Keratinocyte (primary cell): ENCODE measurements at regions not wholly inside any gene's neighbourhood (a gene's known extent, or its start where the extent isn't known, plus 50 kb on each side); places are given as distances from the start of the nearest gene placed in this dataset.

ENCODE experiments used
- DNase-seq: peaks from one replicate; pipeline ENCODE4 v3.0.0-alpha.2; 2011; ENCODE audit warnings: low read depth, missing footprints, low spot score
- FAIRE-seq: peaks from 2 replicates; lab custom pipeline; 2011; peaks lifted over from hg19 to GRCh38; lab: Jason Lieb, UNC
- H2AFZ ChIP-seq: 2 replicates; pipeline ENCODE4 v1.6.0; 2012; ENCODE audit warnings: low read length, control low read depth, inconsistent platforms; ENCODE audit not compliant: control insufficient read depth
- H3K27ac ChIP-seq: 2 replicates; pipeline ENCODE4 v1.5.1; 2011; ENCODE audit warnings: low read length; ENCODE audit not compliant: control insufficient read depth, insufficient read depth
- H3K27me3 ChIP-seq: 3 replicates; pipeline ENCODE4 v1.6.0; 2011; ENCODE audit warnings: low read length; ENCODE audit not compliant: control insufficient read depth, insufficient read depth; ENCODE audit errors: extremely low read depth
- H3K36me3 ChIP-seq, 2 experiments: 2 replicates in 1 of 2; 3 replicates in 1 of 2; pipeline ENCODE4 v1.5.1; 2011; ENCODE audit warnings: low read length in 2 of 2, mild to moderate bottlenecking in 1 of 2; ENCODE audit not compliant: control insufficient read depth in 2 of 2, insufficient read depth in 2 of 2; ENCODE audit errors: extremely low read depth in 1 of 2
- H3K4me1 ChIP-seq: 3 replicates; pipeline ENCODE4 v1.5.1; 2011; ENCODE audit warnings: low read length; ENCODE audit not compliant: control insufficient read depth, insufficient read depth; ENCODE audit errors: extremely low read depth
- H3K4me2 ChIP-seq: 3 replicates; pipeline ENCODE4 v1.6.0; 2011; ENCODE audit warnings: low read depth, low read length; ENCODE audit not compliant: control insufficient read depth, insufficient read depth; ENCODE audit errors: extremely low read depth
- H3K4me3 ChIP-seq, 3 experiments: fragments of 200-600 bp in 1 of 3; sonication (generic) in 1 of 3; 2 replicates in 2 of 3; 3 replicates in 1 of 3; pipeline ENCODE4 v1.5.1; 2011 to 2016; ENCODE audit warnings: low read length in 3 of 3, mild to moderate bottlenecking in 3 of 3, control low read depth in 2 of 3, inconsistent platforms in 1 of 3, low read depth in 1 of 3, mixed read lengths in 1 of 3, mixed run types in 1 of 3, moderate library complexity in 1 of 3; ENCODE audit not compliant: control insufficient read depth in 2 of 3, insufficient read depth in 2 of 3; ENCODE audit errors: extremely low read depth in 1 of 3
- H3K79me2 ChIP-seq: 2 replicates; pipeline ENCODE4 v1.6.0; 2012; ENCODE audit warnings: low read length; ENCODE audit not compliant: control insufficient read depth, insufficient read depth
- H3K9ac ChIP-seq: 3 replicates; pipeline ENCODE4 v1.6.0; 2011; ENCODE audit warnings: low read length; ENCODE audit not compliant: control insufficient read depth, insufficient read depth; ENCODE audit errors: extremely low read depth
- H3K9me1 ChIP-seq: 3 replicates; pipeline ENCODE4 v1.6.0; 2011; ENCODE audit warnings: low read length; ENCODE audit not compliant: control insufficient read depth, insufficient read depth; ENCODE audit errors: extremely low read depth
- H3K9me3 ChIP-seq: 2 replicates; pipeline ENCODE4 v1.5.1; 2012; ENCODE audit warnings: low read depth, low read length; ENCODE audit not compliant: control insufficient read depth
- H4K20me1 ChIP-seq: 3 replicates; pipeline ENCODE4 v1.6.0; 2011; ENCODE audit warnings: low read length; ENCODE audit not compliant: control insufficient read depth, insufficient read depth; ENCODE audit errors: extremely low read depth
- CTCF ChIP-seq, 3 experiments: IDR thresholded peaks in 1 of 3; conservative IDR thresholded peaks in 1 of 3; optimal IDR thresholded peaks in 1 of 3; 2 replicates in 2 of 3; 3 replicates in 1 of 3; pipeline versions ENCODE3 to v1.5.1; 2011; ENCODE audit warnings: low read length in 3 of 3, mild to moderate bottlenecking in 3 of 3, moderate library complexity in 2 of 3, control low read depth in 1 of 3, inconsistent platforms in 1 of 3; ENCODE audit not compliant: insufficient read depth in 2 of 3; ENCODE audit errors: extremely low read depth in 1 of 3
- EZH2 ChIP-seq: IDR thresholded peaks from one replicate; pipeline ENCODE4 v1.6.1; 2012; ENCODE audit warnings: inconsistent platforms, mild to moderate bottlenecking, low read length, moderate library complexity
- dilution Hi-C: fragments of 300-500 bp; cut with MboI; formaldehyde crosslinking; loops from one replicate; pipeline ENCODE4 v1.7.0; 2020; ENCODE audit warnings: low sequenced_read_pairs; ENCODE audit not compliant: extremely low pct_ligation_motif_present

DNA sequence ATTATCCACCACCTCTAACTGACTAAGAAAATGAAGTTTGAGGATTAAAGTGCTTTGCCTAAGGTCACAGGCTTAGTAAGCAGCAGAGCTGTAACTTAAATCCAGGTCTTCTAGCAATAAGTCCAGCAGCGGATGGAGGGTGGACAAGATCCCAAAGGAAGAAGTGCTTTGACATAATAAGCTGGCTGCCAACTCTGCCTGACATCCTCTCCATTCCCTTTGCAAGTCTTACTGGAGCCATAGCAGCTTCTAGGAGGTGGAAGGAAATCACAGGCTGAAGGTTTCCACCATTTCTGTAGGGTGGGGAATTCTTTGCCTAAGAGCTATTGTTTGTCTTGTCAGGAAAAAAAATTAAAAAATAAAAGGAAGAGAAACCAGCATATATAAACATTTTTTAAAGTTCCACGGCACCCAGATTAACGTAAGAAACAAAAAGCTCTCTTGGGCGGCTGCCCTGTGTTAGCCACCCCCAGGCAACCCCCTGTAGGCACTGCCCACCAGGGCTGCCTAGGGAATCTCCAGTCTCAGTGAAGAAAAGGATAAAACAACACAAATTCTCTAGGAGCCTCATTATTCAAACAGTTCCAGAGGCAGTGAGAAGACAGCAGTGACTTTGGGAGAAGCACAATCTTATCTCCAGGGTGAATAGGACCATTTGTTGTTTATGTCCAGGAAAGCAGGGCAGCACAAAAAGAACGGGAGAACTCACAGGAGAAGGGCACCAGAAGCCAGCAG, 380.8 kb upstream of the CADM1 start:
- FAIRE-seq (no peak), DNase-seq (no peak)
- Histone ChIP-seq H3K36me3 (no peaks in the 10 kb centered on the region), H3K4me2 (no peak overlapping the region), H3K27ac (no peak overlapping the region), H2AFZ (no peak overlapping the region), H3K9me1 (no peaks in the 10 kb centered on the region), H3K27me3 (no peaks in the 10 kb centered on the region), H3K9ac (no peak overlapping the region), H4K20me1 (no peaks in the 10 kb centered on the region), H3K4me3 (no peak overlapping the region), H3K79me2 (no peaks in the 10 kb centered on the region), H3K9me3 (no peaks in the 10 kb centered on the region), H3K4me1 (no peaks in the 10 kb centered on the region)
- TF ChIP-seq CTCF (optimal IDR thresholded peaks at IDR 0.05 in 1 of 3, IDR thresholded peaks at IDR 0.05 in 1 of 3, conservative IDR thresholded peaks at IDR 0.05 in 1 of 3; ENCODE audit: extremely low read depth in 1 of 3, insufficient read depth in 2 of 3, low read length in 3 of 3) (no peak), EZH2 (no peak)
- dilution Hi-C loops: no loop called here

DNA sequence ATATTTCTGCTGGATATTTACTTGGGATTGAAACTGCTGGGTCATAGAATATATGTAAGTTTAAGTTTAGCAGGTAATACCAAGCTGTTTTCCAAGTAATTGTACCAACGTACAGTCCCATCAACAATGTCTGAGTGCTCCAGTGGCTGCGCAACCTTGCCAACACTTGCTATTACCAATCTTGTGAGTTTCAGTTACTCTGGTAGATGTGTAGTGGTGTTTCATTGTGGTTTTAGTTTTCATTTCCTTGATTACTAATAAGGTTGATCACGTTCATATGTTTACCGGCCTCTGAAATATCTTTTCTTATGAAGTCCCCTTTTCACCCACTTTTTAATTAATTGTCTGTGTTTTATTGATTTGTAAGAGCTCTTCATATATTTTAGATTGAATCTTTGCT, 370.6 kb upstream of the CADM1 start:
- TF ChIP-seq CTCF (optimal IDR thresholded peaks at IDR 0.05 in 1 of 3, IDR thresholded peaks at IDR 0.05 in 1 of 3, conservative IDR thresholded peaks at IDR 0.05 in 1 of 3; ENCODE audit: extremely low read depth in 1 of 3, insufficient read depth in 2 of 3, low read length in 3 of 3): no peak
- no peak for TF ChIP-seq EZH2
- H3K27me3 ChIP-seq: no peaks in the 10 kb centered on the region
- H3K4me3 ChIP-seq: no peak overlapping the region
- H3K79me2 ChIP-seq: no peaks in the 10 kb centered on the region
- DNase-seq: no peak
- dilution Hi-C loops: no loop called here
- H3K27ac ChIP-seq: no peak overlapping the region
- no peaks in the 10 kb centered on the region for H3K4me1 ChIP-seq
- no peak overlapping the region for H2AFZ ChIP-seq
- FAIRE-seq: no peak
- no peaks in the 10 kb centered on the region for H3K9me1 ChIP-seq
- no peak overlapping the region for H3K9ac ChIP-seq
- H3K36me3 ChIP-seq: no peaks in the 10 kb centered on the region
- H4K20me1 ChIP-seq: no peaks in the 10 kb centered on the region
- no peak overlapping the region for H3K4me2 ChIP-seq
- H3K9me3 ChIP-seq: no peaks in the 10 kb centered on the region
